DND-41 (cell line): ENCODE measurements at regions not wholly inside any gene's neighbourhood (a gene's known extent, or its start where the extent isn't known, plus 50 kb on each side); places are given as distances from the start of the nearest gene placed in this dataset.

ENCODE experiments used
- CTCF ChIP-seq: IDR thresholded peaks from 2 replicates; pipeline ENCODE4 v1.5.1; 2012; ENCODE audit warnings: borderline replicate concordance, low read length, moderate library complexity, mild to moderate bottlenecking; ENCODE audit not compliant: poor library complexity, severe bottlenecking; ENCODE audit errors: extremely low read depth
- EZH2 ChIP-seq: IDR thresholded peaks from 3 replicates; pipeline ENCODE4 v1.6.1; 2012; ENCODE audit warnings: borderline replicate concordance, low read depth, mild to moderate bottlenecking, moderate library complexity, low read length, inconsistent platforms; ENCODE audit not compliant: severe bottlenecking

- TF ChIP-seq EZH2 (no peak), CTCF (no peak)
Measured at GRCh38 chr2:241949736-241950412, 80.3 kb downstream of the RTP5 start.
